NCI-H1105 treated with DMSO at 0.1 percent for 48 hours (cell line): ENCODE measurements at regions not wholly inside any gene's neighbourhood (a gene's known extent, or its start where the extent isn't known, plus 50 kb on each side); places are given as distances from the start of the nearest gene placed in this dataset.

Source experiments
- DNase-seq: peaks from one replicate; lab custom pipeline; 2025; lab: John Stamatoyannopoulos, UW

- DNase-seq = no peak
Measured at GRCh38 chr17:79152636-79153035, 78.0 kb downstream of the ENGASE start.

DNA sequence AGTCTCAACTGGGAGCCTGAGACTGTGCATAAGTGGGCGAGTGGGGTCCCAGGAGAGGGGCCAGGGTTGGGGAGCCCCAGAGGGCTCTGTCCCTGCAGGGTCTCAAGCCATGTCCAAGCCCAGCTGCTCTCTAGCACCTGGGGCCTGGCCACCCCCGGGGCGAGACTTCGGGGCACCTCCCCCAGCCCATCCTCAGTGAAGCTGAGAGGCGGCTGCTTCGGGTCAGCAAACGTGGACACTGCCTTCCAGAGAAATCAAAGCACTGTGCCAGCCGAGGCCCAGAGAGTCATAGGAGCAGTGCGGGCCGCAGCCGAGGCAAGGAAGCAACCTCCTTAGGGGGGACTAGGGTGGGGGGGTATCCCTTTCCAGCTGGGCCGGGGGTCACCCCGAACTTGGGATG, 77.5 kb downstream of the ENGASE start:
- no peak for DNase-seq

DNA sequence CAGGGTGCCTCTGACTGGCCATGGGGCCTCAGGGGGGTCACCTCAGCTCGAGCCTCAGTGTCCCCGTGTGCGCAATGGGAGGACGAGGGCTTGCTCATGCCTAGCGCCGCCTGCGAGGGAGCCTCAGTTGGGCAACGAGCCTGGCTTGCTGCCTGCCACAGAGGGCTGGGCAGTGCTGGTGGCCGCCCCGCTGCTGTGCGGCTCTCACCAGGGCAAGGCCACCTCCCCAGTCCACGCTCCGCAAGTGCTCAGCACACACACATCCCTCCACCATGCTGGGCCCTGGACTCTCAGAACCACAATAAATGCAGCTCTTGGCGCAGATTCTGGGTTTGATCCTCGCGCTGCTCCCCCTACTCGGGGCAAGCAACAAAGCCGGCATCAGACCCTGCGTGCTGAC, 76.2 kb downstream of the ENGASE start:
- no peak for DNase-seq

DNA sequence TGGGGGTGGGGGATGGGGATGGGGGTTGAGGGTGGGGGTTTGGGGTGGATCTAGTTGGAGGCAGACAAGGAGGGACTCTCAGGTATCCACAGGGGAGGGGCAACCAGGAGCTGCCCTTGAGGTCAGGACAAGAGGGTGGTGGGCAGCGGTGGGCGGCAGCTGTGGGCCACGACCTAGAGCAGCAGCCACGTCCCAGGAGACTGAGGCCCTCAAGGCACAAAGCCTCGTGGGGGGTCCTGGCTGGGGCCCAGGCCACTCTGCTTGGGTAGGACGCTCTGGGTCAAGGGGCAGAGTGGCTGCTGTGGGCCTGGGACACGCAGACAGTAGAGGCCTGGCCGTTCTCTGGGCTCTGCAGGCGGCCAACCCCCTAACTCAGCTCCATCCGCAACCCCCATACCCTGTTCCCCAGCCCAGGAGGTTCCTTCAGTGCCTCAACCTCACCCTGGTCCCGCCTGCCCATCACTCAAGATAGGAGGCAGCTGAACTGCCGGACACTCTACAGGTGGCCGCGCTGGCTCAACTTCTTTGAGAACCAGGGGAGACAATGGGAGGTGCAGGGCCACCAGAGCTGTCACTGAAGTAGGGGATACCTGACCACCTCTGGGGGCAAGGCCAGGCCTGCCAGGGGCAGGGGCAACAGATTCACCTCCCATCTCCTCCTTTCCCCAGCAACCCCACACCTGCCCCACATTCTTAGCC, 75.6 kb downstream of the ENGASE start:
- DNase-seq = no peak

- no peak for DNase-seq
Measured at GRCh38 chr17:79148584-79148983, 74.0 kb downstream of the ENGASE start.

DNA sequence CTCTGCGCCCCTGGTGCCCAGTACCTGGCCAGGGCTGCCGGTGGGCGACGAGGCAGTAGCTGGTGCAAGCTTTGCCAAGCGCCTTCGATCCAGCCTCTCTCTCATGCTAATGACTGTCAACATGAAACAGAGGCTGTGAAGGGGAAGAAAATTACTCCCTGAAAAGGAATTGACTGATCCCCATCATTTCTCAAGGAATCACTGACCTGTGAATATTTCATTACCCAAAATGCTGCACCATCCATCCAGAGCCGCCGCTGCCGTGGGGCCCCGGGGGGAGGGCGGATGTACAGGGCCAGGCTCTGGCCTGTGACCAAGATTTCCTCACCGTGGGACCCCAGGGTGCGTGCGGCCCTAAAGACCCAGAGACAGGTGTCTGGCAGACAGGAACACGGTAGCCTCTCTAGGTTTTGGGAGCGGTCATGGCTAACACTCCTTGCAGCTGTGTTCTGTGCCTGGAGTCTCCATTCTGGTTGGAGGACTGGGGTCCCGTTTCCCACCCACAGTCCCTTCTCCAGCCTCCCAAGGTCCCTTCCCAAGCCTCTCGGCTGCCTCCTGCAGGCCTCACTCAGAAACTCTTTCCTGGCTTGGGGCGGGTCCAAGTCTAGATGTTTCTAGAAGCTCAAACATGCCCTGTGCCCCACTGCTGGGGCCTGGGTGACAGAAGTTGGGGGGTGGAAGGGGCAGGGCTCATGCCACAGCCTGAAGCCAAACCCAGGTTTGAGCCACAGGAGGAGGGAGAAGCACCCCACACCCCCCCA, 73.3 kb downstream of the ENGASE start:
- no peak for DNase-seq

DNA sequence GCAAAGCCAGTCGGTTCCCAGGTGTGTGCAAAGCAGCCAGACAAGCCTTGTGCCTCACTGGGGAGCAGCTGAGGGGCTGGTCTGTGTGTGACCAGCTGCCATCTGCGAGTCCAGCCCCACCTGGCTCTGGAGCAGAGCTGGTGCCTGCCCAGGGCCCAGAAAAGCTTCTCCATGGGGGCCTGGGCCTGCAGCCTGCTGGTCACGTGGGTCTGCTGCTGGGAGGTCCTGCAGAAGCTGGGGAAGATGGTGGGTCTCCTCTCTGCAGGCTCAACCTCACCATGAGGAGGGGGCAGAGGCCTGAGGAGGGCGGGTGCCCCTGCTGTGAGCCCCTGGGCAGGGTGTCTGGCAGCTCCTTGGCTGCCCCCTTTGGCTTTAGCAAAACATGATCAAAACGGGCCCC, 71.9 kb downstream of the ENGASE start:
- DNase-seq = no peak

- DNase-seq = no peak
Measured at GRCh38 chr17:79145548-79145947, 70.9 kb downstream of the ENGASE start.

- no peak for DNase-seq
Measured at GRCh38 chr17:79144133-79144532, 69.5 kb downstream of the ENGASE start.

- no peak for DNase-seq
Measured at GRCh38 chr17:79142375-79142774, 67.8 kb downstream of the ENGASE start.

- DNase-seq = no peak
Measured at GRCh38 chr17:79141578-79142355, 67.1 kb downstream of the ENGASE start.

GRCh38 chr17:79138826-79139225, 64.2 kb downstream of the ENGASE start:
- no peak for DNase-seq

DNA sequence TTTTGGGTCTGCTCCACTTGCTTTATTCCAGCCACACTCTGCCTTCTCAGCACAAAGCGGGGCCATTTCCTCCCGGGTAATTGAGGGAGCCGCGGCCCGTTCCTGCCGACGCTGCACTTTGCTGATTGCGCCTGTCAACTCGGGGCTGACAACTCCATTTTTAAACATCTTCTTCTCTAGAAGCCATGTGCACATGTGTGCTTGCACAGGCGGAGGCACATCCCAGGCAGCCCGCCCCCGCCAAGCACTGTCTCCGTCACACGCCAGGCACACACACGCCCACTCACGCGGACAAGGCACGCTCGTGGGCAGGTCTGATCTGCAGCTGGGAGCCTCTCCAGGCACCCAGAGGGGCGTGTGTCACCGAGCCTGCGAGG, 63.2 kb downstream of the ENGASE start:
- DNase-seq = peak; percentile 44

GRCh38 chr17:79137015-79137788, 62.6 kb downstream of the ENGASE start:
- peak; percentile 56 for DNase-seq

DNA sequence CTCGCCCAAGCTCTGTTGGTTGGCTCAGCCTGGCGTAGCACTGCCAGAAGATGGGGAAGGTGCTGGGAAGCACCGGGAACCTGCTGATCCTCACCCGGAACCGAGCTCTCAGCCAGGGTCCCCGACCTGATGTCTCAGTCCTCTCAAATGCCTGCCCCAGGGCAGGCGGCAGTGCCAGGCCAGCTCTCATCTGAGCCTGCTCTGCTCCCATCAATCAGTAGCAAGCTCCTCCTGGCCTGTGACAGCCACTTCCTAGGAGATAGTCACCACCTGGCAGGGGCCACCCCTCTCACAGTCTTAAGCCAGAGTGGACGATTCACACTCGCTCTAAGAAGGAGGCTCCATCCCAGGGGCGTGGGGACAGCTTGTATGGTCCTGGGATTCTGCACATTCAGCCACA, 62.0 kb downstream of the ENGASE start:
- DNase-seq = no peak
